ENCODE measurements at regions not wholly inside any gene's neighbourhood (a gene's known extent, or its start where the extent isn't known, plus 50 kb on each side); places are given as distances from the start of the nearest gene placed in this dataset.

DNA sequence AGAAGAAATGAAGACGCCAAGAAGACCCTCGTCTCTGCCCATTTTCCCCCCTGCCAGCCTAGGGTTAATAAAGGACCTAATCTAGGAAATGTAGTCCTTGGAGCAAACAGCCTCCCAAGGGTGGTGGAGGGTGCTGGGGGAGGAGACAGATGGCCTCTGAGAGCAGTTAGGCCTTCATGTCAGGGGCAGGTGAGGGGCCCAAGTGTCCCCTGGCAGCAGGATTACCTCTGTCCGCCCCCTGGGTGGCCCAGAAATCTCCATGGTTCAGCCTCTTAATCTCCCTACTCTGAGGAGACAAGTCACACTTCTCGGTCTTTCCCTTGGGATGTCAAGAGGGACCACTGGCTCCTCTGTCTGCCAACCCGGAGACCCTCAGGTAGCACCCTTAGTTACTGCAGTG is 365.4 kb upstream of the TNRC6C start:
- DNase-seq, result no peak

- peak; percentile 42 for DNase-seq
Observed at GRCh38 chr17:77594416-77595209, 363.9 kb upstream of the TNRC6C start.

GRCh38 chr17:77596491-77597417 is 361.7 kb upstream of the TNRC6C start:
- no peak for DNase-seq

- no peak for DNase-seq
Observed at GRCh38 chr17:77597418-77598240, 360.9 kb upstream of the TNRC6C start.

DNA sequence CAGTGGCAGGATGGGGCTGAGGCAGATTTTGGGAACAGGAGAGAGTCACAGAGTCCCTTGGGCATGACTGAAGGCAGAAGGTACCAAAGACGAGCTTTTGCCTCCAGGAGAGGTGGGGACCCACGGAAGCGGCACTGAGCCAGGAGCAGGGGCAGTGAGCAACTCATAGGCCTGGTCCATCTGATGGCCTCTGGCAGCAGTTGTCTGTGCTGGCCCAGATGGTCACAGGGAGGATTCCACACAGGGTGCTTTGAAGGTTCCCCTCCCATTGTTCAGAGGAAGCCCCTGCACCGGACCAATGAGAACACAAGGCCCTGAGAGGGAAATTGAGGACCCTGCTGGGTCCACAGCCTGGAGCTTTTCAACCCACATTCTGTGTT is 360.3 kb upstream of the TNRC6C start:
- DNase-seq, result no peak

DNA sequence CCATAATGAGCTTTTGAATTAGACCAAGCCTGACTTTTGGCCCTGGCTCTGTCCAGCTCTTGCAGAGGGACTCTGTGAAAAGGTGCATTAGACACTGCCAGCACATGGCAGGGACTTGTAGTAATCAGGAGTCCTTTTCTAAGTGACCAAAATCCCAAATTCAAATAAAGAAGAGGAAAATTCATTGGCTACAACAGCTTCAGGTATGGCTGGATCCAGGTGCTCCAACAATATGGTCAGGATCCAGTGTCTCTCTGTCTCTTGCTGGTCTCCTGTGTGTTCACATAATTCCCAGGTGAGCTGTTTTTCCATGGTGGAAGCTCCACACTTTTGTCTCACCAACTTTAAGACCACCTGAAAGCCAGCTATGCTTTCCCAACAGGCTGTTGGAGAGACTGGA is 358.8 kb upstream of the TNRC6C start:
- no peak for DNase-seq

GRCh38 chr17:77600346-77600745 is 358.2 kb upstream of the TNRC6C start:
- DNase-seq, result no peak

DNA sequence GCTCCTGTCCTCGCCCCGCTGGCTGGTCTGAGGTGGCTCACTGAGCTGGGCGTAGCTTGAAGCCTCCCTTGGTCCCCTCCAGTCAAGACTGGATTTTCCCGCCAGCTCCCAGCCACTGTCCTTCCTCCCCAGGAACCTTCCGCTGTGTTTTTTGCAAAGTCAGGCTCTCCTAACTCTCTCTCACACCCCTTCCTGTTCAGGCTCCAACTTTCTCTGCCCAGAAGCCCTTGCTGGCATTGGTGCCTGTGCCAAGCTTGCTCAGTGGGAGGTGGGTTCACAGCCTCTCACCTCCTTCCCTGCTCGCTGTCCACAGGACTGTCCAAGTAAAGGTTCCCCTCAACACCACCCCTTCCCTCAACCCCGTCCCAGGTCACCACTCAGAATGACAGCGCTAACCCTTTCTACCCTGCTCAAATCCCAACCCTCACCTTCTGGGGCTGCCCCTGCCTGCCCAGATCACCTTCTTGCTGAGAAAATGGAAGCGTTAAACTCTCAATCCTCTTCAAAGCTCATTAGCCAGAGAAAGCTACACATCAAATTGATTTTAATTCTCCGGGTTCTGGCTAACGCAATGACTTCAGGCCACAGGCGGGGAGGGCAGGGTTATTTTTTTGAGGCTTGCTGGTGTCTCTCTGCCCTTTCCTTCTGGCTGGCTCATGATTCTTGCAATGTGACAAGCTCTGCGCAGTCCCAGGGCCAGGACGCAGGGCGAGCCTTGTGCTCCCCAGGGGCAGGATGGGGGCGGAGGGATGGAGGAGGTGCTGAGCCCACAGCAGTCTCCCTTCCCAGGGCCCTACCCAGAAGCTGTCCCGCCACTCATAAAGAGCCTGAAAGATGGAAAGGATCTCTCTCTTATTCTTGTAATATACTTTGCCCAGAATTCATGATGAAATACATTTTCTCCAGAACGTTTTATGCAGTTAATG is 357.2 kb upstream of the TNRC6C start:
- no peak for DNase-seq

DNA sequence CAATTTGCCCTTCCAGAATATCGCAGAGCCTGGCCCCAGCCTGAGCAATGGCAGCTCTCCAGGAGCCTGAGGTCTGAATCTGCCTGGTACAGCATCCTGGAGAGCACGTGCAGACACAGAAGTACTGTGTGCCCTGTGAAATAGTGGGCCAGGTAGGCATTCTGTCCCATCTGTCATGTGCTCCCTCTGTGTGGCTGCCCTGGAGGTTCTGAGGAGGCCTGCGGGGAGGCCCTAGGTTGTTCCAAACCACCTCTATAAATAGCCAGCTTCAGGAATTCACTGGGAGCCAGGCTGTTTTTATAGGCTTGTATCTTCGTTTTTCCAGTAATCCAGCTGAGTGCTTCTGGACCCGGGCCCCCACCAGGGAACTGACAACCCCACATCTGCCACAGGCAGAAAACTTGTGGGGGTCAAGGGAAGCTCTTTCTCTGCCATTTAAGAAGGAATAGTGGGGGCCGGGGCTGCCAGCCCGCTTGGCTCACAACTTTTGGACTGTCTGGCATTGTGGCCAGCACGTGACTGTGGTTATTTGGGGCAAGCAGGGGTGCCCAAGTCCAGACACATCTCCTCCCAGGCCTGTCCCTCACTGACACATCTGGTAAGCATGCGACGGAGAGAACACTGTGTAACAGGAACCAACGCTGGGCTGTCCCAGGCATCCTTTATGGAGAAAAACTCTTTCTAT is 356.3 kb upstream of the TNRC6C start:
- DNase-seq, result no peak

GRCh38 chr17:77602883-77603640 is 355.4 kb upstream of the TNRC6C start:
- DNase-seq, result no peak

DNA sequence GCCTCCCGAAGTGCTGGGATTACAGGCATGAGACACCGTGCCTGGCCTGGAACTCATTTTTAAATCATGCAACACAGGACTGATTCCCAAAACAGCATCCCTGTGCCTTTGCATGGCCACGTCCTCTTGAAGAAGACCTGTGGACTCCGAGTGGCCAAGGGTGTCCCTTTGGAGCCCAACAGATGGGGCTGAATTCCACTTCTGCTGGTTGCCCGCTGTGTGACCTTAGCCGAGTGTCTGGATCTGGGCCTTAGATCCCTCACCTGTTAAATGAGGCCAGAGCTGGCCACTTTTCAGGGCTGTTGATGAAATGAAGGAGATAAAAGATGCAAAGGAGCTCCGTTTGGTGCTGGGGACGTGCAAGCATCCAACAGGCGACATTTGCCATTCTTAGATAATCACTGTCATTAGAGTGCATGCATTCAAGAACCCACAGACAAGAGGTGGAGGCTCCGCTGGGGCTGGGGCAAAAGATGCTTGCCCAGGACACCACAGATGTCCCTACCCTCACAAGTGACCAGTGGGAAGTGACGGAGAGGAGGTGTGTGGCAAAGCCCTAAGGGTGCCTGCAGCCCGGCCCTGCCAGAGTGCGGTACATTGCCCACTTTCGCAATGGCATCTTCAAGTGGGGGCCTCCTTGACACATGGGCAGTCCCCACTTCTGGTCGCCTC is 354.1 kb upstream of the TNRC6C start:
- DNase-seq, result no peak

- DNase-seq, result no peak
Observed at GRCh38 chr17:77604973-77605313, 353.6 kb upstream of the TNRC6C start.

DNA sequence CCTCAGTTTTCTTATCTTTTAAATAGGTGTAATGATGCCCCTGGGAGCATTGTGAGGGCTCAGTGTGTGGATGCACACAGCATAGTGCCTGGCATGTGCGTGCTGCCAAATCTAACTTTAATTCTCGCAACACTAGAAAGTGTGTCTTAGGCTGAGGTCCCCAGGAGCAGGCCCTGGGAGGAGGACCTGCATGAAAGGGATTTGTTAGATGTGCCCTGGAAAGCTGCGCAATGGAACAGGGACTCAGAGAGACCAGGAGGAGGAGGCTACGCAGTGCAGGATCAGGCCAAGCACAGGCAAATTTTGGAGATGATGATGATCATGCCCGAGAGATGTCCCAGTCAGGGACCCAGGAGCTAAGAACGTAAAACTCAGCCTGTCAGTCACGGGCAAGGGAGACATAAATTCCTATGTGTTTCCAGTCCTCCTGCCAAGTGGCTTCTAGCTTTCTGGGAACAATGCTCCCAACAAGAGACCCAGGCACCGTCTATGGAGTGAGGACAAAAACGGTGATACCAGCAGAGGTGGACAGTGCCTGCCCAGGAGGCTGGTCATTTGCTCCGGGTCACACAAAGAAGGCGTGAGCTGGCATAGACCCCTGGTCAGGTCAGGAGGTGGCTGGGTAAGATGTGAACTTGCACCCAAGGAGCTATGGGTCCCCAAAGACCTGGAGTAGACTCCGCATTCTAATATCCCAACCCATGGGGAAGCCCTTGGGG is 352.2 kb upstream of the TNRC6C start:
- no peak for DNase-seq

DNA sequence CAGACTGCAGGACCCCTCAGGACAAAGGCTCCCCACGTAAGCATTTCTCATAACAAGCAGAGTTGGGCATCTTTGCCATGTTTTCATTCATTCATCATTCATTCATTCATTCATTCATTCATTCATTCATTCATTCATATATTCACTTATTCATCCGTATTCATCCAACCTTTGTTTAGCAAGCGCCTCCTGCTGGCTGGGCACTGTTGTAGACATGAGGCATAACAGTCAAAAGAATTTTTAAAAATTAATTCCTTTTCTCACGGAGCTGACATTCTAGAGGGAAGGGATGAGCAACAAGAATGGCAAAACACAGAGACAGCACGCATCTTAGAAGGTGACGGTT is 351.7 kb upstream of the TNRC6C start:
- no peak for DNase-seq

DNA sequence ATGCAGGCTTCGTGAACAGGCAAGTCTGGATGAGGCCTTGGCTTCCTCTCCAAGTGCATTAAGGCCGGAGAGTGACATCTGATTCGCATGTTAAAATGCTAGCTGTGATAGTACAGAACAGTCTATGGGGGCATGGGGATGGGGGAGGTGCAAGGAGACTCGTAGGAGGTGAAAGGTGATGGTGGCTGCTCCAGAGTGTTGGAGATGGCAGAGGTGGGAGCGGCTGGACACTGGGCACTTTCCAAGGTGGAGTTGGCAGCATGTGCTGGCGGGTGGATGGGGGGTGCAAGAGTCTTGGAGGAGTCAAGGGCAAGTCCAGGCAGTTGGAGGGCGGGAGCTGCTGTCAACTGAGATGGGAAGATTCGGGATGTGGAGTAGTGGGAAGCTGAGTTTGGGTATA is 350.9 kb upstream of the TNRC6C start:
- no peak for DNase-seq

GRCh38 chr17:77608431-77608830 is 350.1 kb upstream of the TNRC6C start:
- no peak for DNase-seq

- DNase-seq, result peak; percentile 66
Observed at GRCh38 chr17:77609553-77610517, 348.7 kb upstream of the TNRC6C start.

DNA sequence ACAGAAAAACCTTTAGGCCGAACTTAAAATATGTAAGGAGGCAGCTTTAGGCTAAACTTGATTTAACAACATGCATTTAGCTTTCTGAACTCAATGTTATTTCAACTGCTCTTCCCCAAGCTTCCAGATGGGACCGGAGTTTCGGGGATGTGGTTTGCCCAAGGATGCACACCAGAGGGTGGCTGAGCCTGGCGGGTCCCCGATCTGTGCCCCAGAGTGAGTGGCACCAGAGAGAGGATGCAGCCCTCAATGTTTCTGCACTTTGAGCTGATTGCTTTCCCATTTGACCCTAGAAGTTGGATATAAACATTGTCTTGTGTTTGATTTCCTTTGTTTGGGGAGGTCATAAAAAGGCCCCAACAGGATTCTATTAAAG is 348.0 kb upstream of the TNRC6C start:
- no peak for DNase-seq

Measured in stimulated activated CD8-positive, alpha-beta memory T cell treated with anti-CD3 and anti-CD28 coated beads, Interleukin-4, amount 100 ng/mL, for 48 hours (primary cell).